HG03280 (cell line): ENCODE measurements at regions not wholly inside any gene's neighbourhood (a gene's known extent, or its start where the extent isn't known, plus 50 kb on each side); places are given as distances from the start of the nearest gene placed in this dataset.

Source experiments
- ATAC-seq: cut with Tn5 transposase; IDR thresholded peaks from one replicate; pipeline ENCODE4 v1.9.1; 2021; ENCODE audit warnings: mild to moderate bottlenecking, moderate library complexity; ENCODE audit not compliant: unreplicated experiment

GRCh38 chr2:81942136-81942680 is 1637.7 kb upstream of the LRRTM1 start:
- ATAC-seq = no peak

- ATAC-seq = no peak
Measured at GRCh38 chr2:81940266-81940955, 1635.9 kb upstream of the LRRTM1 start.

- no peak for ATAC-seq
Measured at GRCh38 chr2:81937944-81938343, 1633.4 kb upstream of the LRRTM1 start.

GRCh38 chr2:81903534-81903933 is 1599.0 kb upstream of the LRRTM1 start:
- ATAC-seq = no peak

DNA sequence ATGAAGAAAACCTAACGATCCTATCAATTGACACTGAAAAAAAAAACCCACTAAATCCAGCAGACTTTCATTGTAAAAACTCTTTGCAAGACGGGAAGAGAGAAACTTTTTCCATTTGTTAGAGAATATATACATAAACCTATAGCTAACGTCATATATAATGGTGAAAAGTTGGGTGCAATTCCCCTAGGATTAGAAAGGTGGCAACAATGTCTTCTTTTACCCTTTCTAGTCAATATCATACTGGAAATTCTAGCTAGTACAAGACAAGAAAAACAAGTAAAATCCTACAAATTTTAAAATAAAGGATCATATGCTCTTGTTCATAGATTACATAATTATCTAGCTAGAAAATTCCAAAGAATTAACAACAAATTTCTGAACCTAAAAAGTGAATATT is 1596.5 kb upstream of the LRRTM1 start:
- ATAC-seq = no peak

DNA sequence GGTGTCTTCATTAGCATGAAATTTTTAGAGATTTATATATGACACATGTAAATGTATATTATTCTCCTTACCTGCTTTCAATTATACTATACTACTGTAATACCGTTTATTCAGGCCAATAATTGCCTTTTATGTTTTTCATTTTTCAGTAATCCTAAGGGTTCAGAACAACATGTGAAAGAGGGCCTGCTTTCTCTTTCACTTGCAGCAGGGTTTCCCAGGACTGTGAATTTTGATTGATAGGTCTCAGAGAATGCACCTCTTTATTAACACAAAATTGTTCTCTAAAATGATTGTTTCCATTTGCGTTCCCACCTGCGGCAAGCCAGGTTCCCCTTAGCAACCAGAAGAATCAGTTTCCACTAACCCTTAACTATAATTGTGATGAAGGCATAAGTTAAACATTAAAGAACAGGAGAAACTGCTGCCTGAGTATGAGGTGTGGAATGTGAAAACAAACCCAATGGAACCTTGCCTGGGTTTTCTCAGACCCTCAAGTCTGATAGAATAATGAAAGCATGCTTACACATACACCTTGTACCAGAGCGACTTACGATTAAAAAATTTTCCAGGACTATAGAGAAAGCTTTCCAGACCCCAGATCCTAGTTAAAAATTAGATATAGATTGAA is 1591.2 kb upstream of the LRRTM1 start:
- no peak for ATAC-seq

DNA sequence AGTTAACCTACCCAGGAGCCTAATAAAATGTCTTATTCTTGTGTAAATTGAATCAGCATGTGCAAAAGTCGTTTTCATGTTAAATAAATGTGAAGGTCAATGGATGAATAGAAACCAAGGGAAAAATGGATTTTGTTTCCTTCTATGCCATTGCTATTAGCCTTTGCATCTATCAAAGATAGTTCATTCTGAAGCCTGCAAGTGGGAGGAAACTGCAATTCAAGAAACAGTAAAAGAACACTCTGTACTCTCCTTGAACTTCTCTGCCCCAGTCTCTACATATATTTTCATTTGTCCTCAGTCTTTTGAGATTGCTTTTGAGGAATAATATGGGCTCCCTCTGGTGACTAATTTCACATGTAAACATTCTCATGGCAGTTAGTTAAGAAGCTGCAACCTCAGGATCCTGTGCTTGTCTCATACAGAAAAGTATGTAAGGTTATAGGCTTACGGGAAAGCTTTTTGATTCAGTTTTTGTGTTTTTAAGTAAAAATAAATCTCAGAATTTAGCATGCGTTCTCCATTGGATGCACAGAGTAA is 1590.0 kb upstream of the LRRTM1 start:
- ATAC-seq = no peak

- no peak for ATAC-seq
Measured at GRCh38 chr2:81876624-81877023, 1572.1 kb upstream of the LRRTM1 start.

GRCh38 chr2:81872006-81872405 is 1567.5 kb upstream of the LRRTM1 start:
- ATAC-seq = no peak

DNA sequence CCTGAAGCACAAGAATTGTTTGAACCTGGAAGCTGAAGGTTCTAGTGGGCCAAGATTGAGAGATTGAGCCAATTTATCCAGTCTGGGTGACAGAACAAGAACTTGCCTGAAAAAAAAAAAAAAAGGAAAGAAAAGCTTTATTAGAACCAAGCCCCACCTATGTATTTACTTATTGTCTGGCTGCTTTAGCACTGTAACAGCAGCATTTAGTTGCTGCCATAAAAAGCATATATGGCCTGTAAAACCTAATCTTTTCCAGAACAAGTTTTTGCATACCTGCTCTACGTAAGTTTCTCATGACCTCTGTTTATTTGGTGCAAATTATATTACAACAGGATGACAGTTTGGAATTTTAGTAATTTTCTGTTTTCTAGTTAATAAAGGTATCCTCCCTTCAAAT is 1565.6 kb upstream of the LRRTM1 start:
- no peak for ATAC-seq

DNA sequence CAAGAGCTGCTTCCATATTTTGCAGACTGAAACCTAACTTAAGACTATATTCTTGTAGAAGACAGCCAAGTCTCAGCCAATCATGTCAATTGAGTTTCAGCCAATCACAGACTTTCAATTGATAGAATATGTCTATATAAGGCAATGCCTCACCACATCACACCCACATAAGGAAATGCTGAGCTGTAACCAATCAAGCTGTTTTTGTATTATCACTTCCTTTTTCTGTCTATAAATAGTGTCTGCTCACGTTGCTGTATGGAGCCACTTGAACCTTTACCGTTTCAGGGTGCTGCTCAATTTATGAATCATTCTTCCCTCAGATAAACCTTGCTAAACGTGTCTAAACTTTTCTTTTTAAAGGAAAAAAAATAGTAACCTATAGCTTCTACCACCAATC is 1554.4 kb upstream of the LRRTM1 start:
- no peak for ATAC-seq

DNA sequence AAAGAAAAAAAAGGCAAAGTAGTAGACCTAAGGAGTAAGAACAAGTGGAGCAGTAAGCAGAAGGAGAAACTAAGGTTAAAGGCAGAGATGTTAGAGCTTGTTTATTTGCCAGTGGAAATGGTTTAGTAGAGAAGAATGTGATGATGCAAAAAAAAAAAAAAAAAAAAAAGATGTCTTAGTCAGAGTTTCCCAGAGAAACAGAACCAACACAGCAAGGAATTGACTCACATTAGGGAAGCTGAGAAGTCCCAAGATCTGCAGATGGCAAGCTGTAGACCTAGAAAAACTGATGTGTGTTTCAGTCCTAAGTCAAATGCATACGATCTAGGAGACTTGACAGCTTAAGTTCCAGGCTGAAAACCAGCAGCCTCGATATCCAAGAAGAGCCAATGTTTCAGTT is 1548.8 kb upstream of the LRRTM1 start:
- no peak for ATAC-seq

DNA sequence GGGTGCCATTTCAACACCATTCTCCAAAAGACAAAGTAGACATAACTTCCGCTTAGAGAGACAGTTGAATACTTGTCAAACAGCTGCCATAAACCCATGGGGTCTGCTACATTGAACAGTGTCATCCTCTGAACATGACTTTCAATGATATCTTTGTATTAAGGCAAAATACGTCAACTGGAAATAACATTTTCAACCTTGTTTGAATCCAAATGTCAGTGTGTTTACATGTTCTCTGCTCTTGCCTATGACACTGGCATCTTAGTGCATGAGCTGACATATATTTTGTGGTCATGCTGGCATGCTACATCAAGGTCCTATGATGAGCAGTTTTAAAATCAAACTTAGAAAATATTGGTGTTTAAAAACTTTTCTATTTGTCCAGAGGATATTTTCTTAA is 1548.1 kb upstream of the LRRTM1 start:
- ATAC-seq = no peak

DNA sequence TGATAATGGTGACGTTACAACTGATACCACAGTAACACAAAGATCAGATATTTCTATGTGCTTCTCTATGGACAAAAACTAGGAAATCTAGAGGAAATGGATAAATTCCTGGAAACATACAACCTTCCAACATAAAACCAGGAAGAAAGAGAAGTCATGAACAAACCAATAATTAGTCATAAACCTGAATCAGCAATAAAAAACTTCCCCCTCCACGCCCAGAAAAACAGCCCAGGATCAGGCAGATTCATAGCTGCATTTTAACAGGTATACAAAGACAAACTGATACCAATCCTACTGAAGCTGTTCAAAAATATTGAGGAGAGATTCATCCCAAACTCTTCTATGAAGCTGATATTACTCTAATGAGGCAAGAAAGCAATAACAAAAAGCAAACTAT is 1535.2 kb upstream of the LRRTM1 start:
- ATAC-seq = no peak

DNA sequence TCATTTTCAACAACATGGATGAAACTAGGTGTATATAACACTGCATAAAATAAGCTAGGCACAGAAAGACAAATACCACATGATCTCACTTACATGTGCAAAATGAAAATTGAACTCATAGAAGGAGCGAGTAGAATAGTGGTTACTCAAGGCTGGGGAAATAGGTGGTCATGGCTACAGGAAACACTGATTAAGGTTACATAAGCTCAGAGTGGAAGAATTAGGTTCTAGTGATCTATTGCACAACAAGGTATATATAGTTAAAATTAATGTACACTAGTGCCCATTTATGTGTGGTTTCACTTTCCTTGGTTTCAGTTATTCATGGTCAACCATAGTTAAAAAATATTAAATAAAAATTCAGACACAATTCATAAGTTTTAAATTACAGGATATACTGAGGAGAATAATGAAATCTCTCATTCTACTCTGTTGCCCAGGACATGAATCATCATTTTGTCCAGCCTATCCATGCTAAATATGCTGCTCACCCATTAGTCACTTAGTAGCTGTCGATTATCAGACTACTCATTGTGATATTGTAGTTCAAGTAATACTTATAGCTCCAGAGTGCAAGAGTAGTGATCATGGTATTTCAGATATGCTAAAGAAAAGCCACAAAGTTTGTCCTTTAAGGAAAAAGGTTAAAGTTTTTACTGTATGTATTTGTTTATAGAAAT is 1530.9 kb upstream of the LRRTM1 start:
- no peak for ATAC-seq

DNA sequence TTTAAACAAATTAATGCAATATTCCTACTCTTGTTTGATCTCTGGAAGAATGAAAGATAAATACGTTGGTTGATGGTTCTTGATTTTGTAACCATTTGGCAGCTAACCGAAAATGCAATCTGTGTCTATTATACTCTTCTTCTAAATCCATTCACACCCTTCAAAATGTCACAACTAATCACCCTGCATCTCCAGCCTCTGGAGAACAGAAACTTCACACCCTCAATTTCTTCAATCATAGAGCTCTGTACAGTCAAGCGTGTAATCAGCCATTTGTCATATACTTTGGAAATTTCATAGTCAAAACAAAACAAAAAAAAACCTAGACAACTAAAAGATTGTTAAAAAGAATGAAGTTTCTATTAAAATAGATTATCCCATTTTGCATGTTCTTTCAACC is 1482.3 kb upstream of the LRRTM1 start:
- ATAC-seq = no peak

DNA sequence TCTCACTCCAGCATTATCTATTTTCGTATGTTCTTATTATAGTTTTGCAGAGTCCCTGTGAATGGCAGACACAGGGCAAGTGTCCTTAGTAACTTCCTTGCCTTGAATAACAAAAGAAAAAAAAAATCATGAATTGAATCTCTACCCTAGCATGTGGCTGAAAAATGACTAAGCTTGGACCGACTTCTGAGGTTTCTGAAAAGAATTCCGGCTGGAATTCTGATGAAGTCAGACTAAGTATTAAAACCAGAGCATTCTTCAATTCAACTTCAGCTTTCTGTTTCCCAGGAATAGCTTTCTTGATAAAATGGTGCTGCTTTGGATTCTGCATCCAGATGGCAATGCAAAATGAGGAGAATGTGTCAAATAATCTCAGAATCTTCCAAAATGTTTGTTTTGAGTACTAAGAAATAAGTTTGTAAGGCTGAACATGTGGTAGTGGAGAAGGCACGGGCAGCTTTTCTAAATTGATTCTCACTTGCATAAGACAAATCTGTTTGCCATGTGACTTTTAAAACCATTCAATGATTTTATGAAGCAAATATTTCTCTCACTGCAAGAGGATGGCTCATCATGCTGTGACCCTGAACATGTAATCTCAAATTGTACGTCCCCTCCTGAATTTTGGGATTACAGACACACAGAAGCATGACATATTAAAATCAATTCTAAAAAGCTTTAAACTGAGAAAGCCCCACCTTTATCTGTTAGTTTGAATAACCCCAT is 1462.8 kb upstream of the LRRTM1 start:
- ATAC-seq = no peak

DNA sequence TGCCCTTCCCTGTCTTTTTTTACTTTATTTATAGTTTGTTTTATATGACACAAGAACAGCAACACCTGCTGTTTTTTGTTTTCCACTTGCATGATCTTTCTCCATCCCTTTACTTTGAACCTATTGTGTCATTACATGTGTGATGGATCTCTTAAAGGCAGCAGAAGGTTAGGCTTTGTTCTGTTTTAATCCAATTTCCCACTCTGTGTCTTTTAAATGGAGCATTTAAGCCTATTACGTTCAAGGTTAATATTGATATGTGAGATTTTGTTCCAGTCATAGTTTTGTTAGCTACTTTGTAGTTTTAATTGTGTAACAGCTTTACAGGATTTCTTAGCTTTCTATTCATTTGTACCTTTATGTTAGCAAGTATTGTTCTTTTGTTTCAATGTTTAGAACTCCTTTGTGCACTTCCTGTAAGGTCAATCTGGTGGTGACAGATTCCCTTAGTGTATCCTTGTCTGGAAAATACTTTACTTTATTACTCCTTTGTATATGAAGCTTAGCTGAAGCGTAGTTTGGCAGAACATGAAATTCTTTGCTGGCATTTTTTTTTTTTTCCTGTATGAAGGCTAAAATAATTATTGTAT is 1443.0 kb upstream of the LRRTM1 start:
- no peak for ATAC-seq

DNA sequence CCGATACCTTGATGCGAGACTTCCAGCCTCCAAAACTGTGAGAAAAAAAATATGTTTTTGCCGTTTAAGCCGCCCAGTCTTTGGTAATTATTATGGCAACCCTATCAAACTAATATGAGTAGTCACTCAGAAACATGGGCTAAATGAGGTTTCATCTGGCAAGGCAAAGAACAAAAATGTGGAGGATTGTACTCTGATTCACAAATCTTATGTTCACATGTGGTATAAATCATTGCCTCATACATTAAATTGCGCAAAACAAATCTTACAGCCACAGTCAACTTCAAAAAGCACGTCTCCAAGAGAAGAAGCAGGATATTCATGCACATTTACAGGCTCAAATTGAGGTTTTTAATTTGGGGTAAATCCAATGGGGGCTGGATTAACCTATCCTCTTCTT is 1435.4 kb upstream of the LRRTM1 start:
- ATAC-seq = no peak

GRCh38 chr2:81734981-81735380 is 1430.4 kb upstream of the LRRTM1 start:
- ATAC-seq = no peak

- no peak for ATAC-seq
Measured at GRCh38 chr2:81714817-81715216, 1410.3 kb upstream of the LRRTM1 start.
